PFSK-1 (cell line): ENCODE measurements at regions not wholly inside any gene's neighbourhood (a gene's known extent, or its start where the extent isn't known, plus 50 kb on each side); places are given as distances from the start of the nearest gene placed in this dataset.

Experiments used
- FOXP2 ChIP-seq: optimal IDR thresholded peaks from 2 replicates; pipeline ENCODE3; 2011; ENCODE audit warnings: borderline replicate concordance, control low read depth, inconsistent platforms; ENCODE audit not compliant: insufficient read depth; ENCODE audit errors: extremely low read length, extremely low read depth
- POLR2AphosphoS5 ChIP-seq: IDR thresholded peaks from 2 replicates; pipeline ENCODE4 v1.6.1; 2012; ENCODE audit warnings: low read depth, mild to moderate bottlenecking, control low read depth, low read length, moderate library complexity
- REST ChIP-seq, 2 experiments: IDR thresholded peaks; 2 replicates each; pipeline versions ENCODE4 v1.6.1 to v1.8.0; 2011 to 2012; ENCODE audit warnings: low read depth in 2 of 2, low read length in 2 of 2, control low read depth in 1 of 2, inconsistent platforms in 1 of 2, mild to moderate bottlenecking in 1 of 2, moderate library complexity in 1 of 2; ENCODE audit not compliant: insufficient read depth in 1 of 2
- SIN3A ChIP-seq: IDR thresholded peaks from 2 replicates; pipeline ENCODE4 v1.6.1; 2012; ENCODE audit warnings: mild to moderate bottlenecking, low read length, moderate library complexity, borderline replicate concordance; ENCODE audit not compliant: insufficient read depth
- TAF1 ChIP-seq: IDR thresholded peaks from 2 replicates; pipeline ENCODE4 v1.6.1; 2012; ENCODE audit warnings: low read length, control low read depth, borderline replicate concordance; ENCODE audit not compliant: insufficient read depth

DNA sequence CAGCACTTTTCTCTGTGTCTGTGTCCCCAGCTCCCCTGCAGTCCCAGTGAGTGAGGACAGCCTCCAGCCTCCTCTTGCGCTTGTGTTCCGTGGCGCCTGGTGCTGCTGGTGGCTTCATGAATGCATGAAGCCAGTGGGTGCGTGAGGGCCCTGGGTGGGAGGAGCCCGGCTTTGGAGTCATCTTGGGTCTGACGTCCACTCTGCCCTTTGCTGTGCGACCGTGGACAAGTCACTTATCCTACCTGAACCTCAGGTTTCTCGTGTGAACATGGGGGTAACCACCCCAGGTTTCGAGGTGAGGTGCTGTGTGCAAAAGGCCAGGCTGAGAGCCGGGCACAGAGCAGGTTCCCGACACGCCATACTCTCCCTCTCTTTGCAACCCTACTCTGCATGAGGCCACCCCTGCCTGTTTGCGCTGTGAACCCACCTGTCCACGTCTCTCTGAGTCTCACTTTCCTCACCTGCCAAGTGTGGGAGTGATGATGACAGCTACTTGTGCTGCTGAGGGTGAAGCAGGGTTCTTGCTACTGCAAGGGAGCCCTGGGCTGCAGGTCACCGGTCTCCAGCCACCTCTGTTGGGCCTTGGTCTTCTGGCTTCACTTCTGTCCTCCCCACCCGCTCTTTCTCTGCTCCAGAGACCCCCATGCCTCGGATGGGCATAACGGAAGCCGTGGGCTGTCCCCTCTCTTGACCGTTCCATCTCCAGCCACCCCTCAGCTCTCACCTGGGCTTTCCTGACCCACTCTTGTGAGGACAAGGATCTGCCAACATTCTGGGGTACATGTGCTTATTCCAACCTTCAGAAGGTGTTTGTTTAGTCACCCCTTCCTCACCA is 537.6 kb downstream of the TBC1D22A start:
- TF ChIP-seq SIN3A (no peak), TAF1 (no peak), REST (IDR thresholded peaks at IDR 0.05; ENCODE audit: insufficient read depth in 1 of 2, low read depth in 2 of 2, low read length in 2 of 2) (no peak), FOXP2 (no peak), POLR2AphosphoS5 (no peak)

- no peak for TF ChIP-seq FOXP2
Measured at GRCh38 chr22:47299211-47299862, 536.9 kb downstream of the TBC1D22A start.

DNA sequence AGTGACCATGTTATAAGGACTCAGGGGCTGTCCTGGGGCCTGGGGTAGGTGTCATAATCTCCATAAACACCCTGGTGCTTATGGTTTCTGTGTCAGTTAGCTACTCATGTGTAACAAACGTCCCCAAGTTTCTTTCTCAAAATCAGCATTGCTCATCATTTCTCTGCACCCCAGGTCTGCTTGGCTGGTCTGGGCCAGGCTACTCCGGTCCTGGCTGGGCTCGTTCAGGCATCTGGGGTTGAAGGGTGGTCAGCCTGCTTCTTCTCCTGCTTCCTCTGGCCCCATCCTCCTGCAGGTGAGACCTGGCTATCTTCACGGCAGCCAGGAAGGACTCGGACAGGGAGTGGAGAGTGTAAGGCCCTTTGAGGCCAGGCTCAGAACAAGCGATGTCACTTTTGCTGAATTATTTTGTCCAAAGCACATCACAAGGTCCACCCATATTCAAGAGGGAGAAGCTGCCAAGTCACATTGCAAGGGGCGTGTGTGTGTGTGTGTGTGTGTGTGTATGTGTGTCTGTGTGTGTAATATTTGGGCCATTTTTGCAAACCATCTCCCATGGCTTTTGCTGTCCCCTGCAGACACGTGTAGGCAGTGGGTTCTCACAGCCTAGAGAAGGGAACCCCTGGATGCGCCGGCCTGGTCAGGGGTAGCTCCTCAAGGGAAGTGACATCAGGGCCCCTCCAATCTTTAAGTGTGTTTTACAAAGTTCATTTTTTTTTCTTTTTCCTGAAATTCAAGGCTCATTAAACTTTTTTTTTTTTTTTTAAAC is 535.8 kb downstream of the TBC1D22A start:
- TF ChIP-seq POLR2AphosphoS5 (no peak), TAF1 (no peak), REST (IDR thresholded peaks at IDR 0.05; ENCODE audit: insufficient read depth in 1 of 2, low read depth in 2 of 2, low read length in 2 of 2) (no peak), FOXP2 (no peak), SIN3A (no peak)

GRCh38 chr22:47297261-47298016 is 535.0 kb downstream of the TBC1D22A start:
- TF ChIP-seq TAF1 (no peak), REST (IDR thresholded peaks at IDR 0.05; ENCODE audit: insufficient read depth in 1 of 2, low read depth in 2 of 2, low read length in 2 of 2) (no peak), FOXP2 (no peak), SIN3A (no peak), POLR2AphosphoS5 (no peak)
